Mucosa of stomach (tissue), 1 donor: ENCODE measurements at regions not wholly inside any gene's neighbourhood (a gene's known extent, or its start where the extent isn't known, plus 50 kb on each side); places are given as distances from the start of the nearest gene placed in this dataset.

ENCODE experiments used
- H3K27me3 ChIP-seq: one replicate; pipeline ENCODE4 v1.7.0; 2013; ENCODE audit warnings: mild to moderate bottlenecking, low read length; ENCODE audit not compliant: control insufficient read depth, insufficient read depth
- H3K36me3 ChIP-seq: one replicate; pipeline ENCODE4 v1.7.0; 2013; ENCODE audit warnings: low read length; ENCODE audit not compliant: control insufficient read depth, insufficient read depth
- H3K4me1 ChIP-seq: one replicate; pipeline ENCODE4 v1.7.0; 2013; ENCODE audit warnings: mild to moderate bottlenecking, low read length; ENCODE audit not compliant: control insufficient read depth, insufficient read depth
- H3K4me3 ChIP-seq: one replicate; pipeline ENCODE4 v1.7.0; 2013; ENCODE audit warnings: low read length
- H3K9ac ChIP-seq: one replicate; pipeline ENCODE4 v1.7.0; 2013; ENCODE audit warnings: mild to moderate bottlenecking, low read length, moderate library complexity
- H3K9me3 ChIP-seq: one replicate; pipeline ENCODE4 v1.7.0; 2013; ENCODE audit warnings: mild to moderate bottlenecking, low read length, moderate library complexity; ENCODE audit not compliant: control insufficient read depth
- donor health status: Pancreatic carcinoma.

DNA sequence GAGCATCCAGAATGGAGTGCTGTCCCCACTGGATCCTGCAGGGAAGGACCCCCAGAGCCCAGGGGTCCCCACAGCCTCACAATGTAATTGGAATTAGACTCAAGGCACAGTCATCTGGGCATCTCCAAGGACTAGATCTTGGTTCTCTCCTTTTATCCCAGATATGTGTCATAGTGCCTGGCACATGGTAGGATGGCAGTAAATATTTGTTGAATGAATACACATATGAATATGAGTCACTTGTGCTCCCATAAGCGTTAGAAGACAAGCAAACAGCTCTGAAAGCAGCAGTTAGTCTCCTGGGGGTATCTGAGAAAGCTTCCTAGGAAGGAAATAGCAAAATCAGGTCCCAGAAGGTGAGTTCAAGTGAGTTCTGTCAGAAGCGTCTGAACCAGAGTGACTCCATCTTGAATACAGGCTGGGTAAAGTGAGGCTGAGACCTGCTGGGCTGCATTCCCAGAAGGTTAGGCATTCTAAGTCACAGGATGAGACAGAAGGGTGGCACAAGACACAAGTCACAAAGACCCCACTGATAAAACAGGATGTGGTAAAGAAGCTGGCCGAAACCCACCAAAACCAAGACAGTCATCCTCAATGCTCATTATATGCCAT is 234.1 kb upstream of the ID2 start:
- Histone ChIP-seq H3K4me1 (peaks cover 4% of the 10 kb centered on the region), H3K36me3 (no peaks in the 10 kb centered on the region), H3K9me3 (no peaks in the 10 kb centered on the region), H3K27me3 (peaks cover 6% of the 10 kb centered on the region), H3K4me3 (no peak overlapping the region), H3K9ac (no peak overlapping the region)

GRCh38 chr2:8448824-8449556 is 232.9 kb upstream of the ID2 start:
- Histone ChIP-seq H3K27me3 (peaks cover 10% of the 10 kb centered on the region), H3K9ac (no peak overlapping the region), H3K4me1 (peaks cover 13% of the 10 kb centered on the region), H3K9me3 (no peaks in the 10 kb centered on the region), H3K36me3 (no peaks in the 10 kb centered on the region), H3K4me3 (no peak overlapping the region)

GRCh38 chr2:8451273-8451672 is 230.6 kb upstream of the ID2 start:
- H3K9me3 ChIP-seq, result no peaks in the 10 kb centered on the region
- H3K36me3 ChIP-seq, result no peaks in the 10 kb centered on the region
- peaks cover 14% of the 10 kb centered on the region for H3K4me1 ChIP-seq
- peaks cover 10% of the 10 kb centered on the region for H3K27me3 ChIP-seq
- no peak overlapping the region for H3K9ac ChIP-seq
- no peak overlapping the region for H3K4me3 ChIP-seq

GRCh38 chr2:8452296-8452695 is 229.6 kb upstream of the ID2 start:
- Histone ChIP-seq H3K4me3 (no peak overlapping the region), H3K9ac (no peak overlapping the region), H3K27me3 (peaks cover 15% of the 10 kb centered on the region), H3K9me3 (no peaks in the 10 kb centered on the region), H3K4me1 (peaks cover 21% of the 10 kb centered on the region), H3K36me3 (no peaks in the 10 kb centered on the region)

DNA sequence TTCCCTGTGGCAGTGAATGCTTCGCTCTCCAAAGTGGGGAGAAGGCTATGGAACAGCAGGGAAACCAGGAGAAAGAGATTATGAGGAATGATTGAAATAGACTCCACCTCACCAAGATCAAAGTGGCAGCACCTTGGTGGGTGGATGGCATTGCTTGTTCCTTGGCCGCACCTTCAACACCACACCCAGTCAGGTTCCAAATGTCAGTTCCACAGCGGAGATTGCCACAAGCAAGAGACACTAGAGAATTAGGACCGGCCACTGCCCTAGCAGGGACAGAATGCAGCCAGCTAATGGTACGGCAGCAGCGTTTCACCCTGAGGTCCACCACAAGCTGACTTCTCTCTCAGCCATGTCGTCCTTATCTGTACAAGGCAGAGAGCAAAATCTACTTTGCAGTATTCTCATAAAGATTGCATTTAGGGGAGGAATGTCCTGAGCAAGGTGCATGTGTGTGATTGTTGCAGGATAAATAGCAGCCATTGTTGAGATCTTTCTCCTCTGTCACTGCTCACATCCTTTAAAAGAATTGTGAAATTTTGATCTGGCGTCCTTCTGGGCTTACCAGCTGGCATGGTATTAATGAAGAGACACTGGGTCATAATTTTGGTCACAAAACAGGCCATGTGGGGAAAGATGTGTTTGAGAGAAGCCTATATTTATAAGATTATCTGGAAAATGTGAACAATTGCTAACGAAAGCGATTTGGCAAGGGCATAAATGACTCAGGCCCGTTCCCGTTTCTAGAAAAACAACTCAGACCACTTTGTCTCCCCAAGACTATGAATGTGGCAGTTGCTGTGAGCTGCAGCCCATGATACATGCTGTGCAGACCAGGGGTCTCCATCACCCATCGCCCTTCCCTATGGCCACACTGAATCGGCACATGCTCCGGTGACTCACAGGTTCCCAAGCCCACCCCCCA is 228.6 kb upstream of the ID2 start:
- peaks cover 15% of the 10 kb centered on the region for H3K27me3 ChIP-seq
- H3K4me3 ChIP-seq, result no peak overlapping the region
- no peaks in the 10 kb centered on the region for H3K9me3 ChIP-seq
- no peaks in the 10 kb centered on the region for H3K36me3 ChIP-seq
- no peak overlapping the region for H3K9ac ChIP-seq
- H3K4me1 ChIP-seq, result peaks cover 25% of the 10 kb centered on the region

- Histone ChIP-seq H3K36me3 (no peaks in the 10 kb centered on the region), H3K9me3 (no peaks in the 10 kb centered on the region), H3K4me1 (peaks cover 27% of the 10 kb centered on the region), H3K9ac (no peak overlapping the region), H3K27me3 (peaks cover 15% of the 10 kb centered on the region), H3K4me3 (no peak overlapping the region)
These were observed 228.0 kb upstream of the ID2 start for GRCh38 chr2:8453904-8454302.

DNA sequence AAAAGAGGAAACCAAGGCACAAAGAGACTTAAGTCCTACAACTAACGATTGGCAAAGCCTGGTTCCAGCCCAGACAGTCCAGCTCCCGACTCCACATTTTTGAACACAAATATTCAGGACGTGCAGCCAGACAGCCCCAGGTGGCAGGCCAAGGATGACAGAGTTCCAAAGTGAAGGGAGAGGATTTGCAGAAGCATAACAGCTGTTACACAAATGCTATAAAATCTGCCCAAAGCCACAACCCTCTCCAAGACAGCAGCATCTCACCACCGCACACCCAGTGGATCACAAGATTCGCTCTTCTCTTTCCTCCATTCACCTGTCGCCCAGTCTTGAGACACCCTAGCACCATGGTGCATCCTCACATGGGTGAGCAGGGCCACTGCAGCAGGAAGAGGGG is 227.1 kb upstream of the ID2 start:
- H3K9ac ChIP-seq, result no peak overlapping the region
- H3K9me3 ChIP-seq, result no peaks in the 10 kb centered on the region
- H3K27me3 ChIP-seq, result peaks cover 18% of the 10 kb centered on the region
- no peak overlapping the region for H3K4me3 ChIP-seq
- no peaks in the 10 kb centered on the region for H3K36me3 ChIP-seq
- H3K4me1 ChIP-seq, result peaks cover 27% of the 10 kb centered on the region

DNA sequence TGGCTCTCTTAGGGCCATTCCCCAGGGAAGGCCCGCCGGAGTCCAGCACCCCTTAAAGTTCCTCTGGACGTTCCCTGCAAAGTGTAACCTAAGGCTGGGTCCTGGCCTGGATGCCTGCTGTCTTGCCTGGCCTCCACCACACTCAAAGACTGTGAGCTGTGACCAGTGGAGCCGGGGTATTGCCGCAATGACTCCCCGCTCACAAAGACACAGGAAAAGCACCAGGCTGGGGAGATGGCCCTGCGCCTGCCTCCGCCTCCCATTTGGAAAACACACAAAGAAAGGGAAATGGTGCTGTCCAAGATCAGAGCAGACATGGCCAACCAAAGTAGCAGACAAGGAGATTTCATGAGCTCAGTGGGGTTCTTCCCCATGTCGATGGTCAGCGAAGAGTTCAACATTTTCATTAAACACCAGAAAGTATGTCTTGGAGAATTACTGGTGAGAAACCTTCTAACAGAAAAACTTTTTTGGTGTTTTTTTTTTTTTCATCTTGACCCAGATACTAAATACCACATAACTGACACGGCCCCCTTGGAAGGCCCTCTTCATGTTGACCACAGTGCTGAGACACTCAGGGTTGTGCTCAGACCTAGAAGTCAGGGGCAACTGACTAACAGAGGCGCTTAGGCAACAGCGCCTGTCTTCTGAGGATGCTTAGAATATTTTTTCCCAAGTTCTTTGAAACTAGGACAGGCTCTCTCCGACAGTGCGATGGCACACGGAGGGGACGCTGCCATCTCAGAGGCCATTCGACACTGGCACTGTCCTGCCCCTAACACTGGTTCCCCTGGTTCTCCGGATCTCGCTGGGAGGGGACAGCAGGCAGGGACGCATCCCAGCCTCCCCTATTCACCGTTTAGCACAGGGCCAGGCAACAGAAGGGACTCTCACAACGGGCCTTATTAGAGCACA is 226.4 kb upstream of the ID2 start:
- H3K9me3 ChIP-seq, result no peaks in the 10 kb centered on the region
- H3K4me1 ChIP-seq, result peaks cover 27% of the 10 kb centered on the region
- no peak overlapping the region for H3K4me3 ChIP-seq
- H3K27me3 ChIP-seq, result peaks cover 18% of the 10 kb centered on the region
- H3K36me3 ChIP-seq, result no peaks in the 10 kb centered on the region
- no peak overlapping the region for H3K9ac ChIP-seq

DNA sequence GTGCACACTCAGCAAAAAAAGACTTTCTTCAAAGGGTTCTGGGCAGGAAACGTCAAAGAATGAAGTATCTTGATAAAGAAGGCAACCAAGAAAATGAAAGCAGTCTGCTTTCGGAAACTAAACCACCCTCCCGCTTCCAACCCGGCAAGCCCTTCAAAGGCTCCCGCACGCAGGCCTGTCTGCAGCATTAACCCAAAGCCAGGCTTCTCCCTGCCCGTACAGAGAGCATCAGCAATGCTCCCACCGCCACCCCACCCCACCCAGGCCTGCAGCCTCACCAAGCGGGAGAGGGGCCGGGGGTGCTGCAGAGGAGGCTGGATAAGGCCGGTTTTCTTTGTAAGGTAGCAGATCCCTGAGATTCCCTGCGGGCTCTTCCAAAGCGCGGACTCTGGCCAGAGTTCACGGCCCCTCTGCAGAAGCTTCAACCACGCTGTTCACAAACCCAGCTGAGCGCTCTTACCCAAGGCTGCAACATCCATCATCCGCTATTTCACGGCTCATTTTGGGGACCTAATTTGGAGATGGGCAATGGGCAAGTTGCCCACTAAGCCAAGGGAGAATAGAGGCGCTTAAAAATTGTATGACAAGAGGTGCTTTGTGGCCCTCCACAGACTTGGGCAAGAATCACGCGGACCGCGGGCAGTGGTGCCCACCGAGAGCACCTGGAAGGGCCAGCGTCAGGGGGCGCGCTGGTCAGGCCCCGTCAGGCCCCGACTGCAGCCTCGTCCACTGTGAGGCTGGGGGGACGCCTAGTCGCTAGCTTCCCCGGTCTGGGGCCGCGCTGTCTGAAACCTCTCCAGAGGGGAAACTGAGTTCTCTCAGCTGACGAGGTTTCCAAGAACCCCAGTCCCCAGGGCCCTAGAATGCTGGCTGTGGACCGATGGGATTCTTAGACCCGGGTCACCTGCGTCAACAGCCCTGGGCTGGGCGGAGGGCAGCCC is 225.4 kb upstream of the ID2 start:
- H3K9me3 ChIP-seq, result no peaks in the 10 kb centered on the region
- H3K9ac ChIP-seq, result no peak overlapping the region
- H3K4me3 ChIP-seq, result no peak overlapping the region
- peaks cover 27% of the 10 kb centered on the region for H3K4me1 ChIP-seq
- H3K27me3 ChIP-seq, result peaks cover 18% of the 10 kb centered on the region
- H3K36me3 ChIP-seq, result no peaks in the 10 kb centered on the region

- H3K27me3 ChIP-seq, result peaks cover 18% of the 10 kb centered on the region
- H3K4me3 ChIP-seq, result no peak overlapping the region
- no peaks in the 10 kb centered on the region for H3K36me3 ChIP-seq
- peaks cover 27% of the 10 kb centered on the region for H3K4me1 ChIP-seq
- no peak overlapping the region for H3K9ac ChIP-seq
- H3K9me3 ChIP-seq, result no peaks in the 10 kb centered on the region
These were observed 224.8 kb upstream of the ID2 start for GRCh38 chr2:8457092-8457481.
